Sigmoid colon (tissue), 4 donors: ENCODE measurements at regions not wholly inside any gene's neighbourhood (a gene's known extent, or its start where the extent isn't known, plus 50 kb on each side); places are given as distances from the start of the nearest gene placed in this dataset.

Experiments
- CTCF ChIP-seq, 4 experiments: fragments of 450-650 bp in 3 of 4; fragments of 200-600 bp in 1 of 4; IDR thresholded peaks; one replicate each; pipeline ENCODE4 v1.5.1; 2016 to 2019; ENCODE audit warnings: antibody characterized with exemption in 4 of 4, mild to moderate bottlenecking in 3 of 4, moderate library complexity in 2 of 4
- POLR2A ChIP-seq, 2 donors: fragments of 450-650 bp; IDR thresholded peaks; one replicate each; pipeline ENCODE4 v1.6.1; 2016; ENCODE audit warnings: antibody characterized with exemption in 2 of 2, mild to moderate bottlenecking in 2 of 2, moderate library complexity in 2 of 2
- POLR2AphosphoS5 ChIP-seq, 4 donors: sonication (generic); formaldehyde crosslinking; IDR thresholded peaks; one replicate each; pipeline ENCODE4 v1.6.1; 2017; ENCODE audit warnings: antibody characterized with exemption in 4 of 4

- TF ChIP-seq CTCF (IDR thresholded peaks at IDR 0.05), result no peak
- TF ChIP-seq POLR2A (IDR thresholded peaks at IDR 0.05), result no peak
- TF ChIP-seq POLR2AphosphoS5 (IDR thresholded peaks at IDR 0.05), result no peak
Observed at GRCh38 chr15:87219650-87220615, 1036.6 kb downstream of the NTRK3 start.
